Superior temporal gyrus (tissue), 1 donor: ENCODE measurements at regions not wholly inside any gene's neighbourhood (a gene's known extent, or its start where the extent isn't known, plus 50 kb on each side); places are given as distances from the start of the nearest gene placed in this dataset.
A peak's percentile ranks its signal among the peaks of the same experiment; 100 is the strongest.

Experiments
- DNase-seq: peaks from one replicate; pipeline ENCODE4 v3.0.0-alpha.2; 2016; ENCODE audit errors: extremely low spot score

GRCh38 chr2:176601066-176601465 is 331.8 kb downstream of the MTX2 start:
- no peak for DNase-seq

- no peak for DNase-seq
Measured at GRCh38 chr2:176612036-176612435, 342.8 kb downstream of the MTX2 start.

GRCh38 chr2:176612736-176613135 is 343.5 kb downstream of the MTX2 start:
- DNase-seq: no peak

GRCh38 chr2:176613323-176613987 is 344.2 kb downstream of the MTX2 start:
- DNase-seq: peak; percentile 57

- no peak for DNase-seq
Measured at GRCh38 chr2:176614049-176614448, 344.8 kb downstream of the MTX2 start.

- no peak for DNase-seq
Measured at GRCh38 chr2:176614930-176615329, 345.7 kb downstream of the MTX2 start.

- DNase-seq: no peak
Measured at GRCh38 chr2:176619504-176619903, 350.3 kb downstream of the MTX2 start.

- DNase-seq: no peak
Measured at GRCh38 chr2:176621350-176621749, 352.1 kb downstream of the MTX2 start.

- DNase-seq: no peak
Measured at GRCh38 chr2:176622792-176623191, 353.6 kb downstream of the MTX2 start.

GRCh38 chr2:176626796-176627195 is 357.6 kb downstream of the MTX2 start:
- DNase-seq: no peak

GRCh38 chr2:176628438-176628837 is 359.2 kb downstream of the MTX2 start:
- DNase-seq: no peak

GRCh38 chr2:176633754-176634153 is 364.5 kb downstream of the MTX2 start:
- DNase-seq: no peak

- DNase-seq: no peak
Measured at GRCh38 chr2:176636401-176636800, 367.2 kb downstream of the MTX2 start.

- no peak for DNase-seq
Measured at GRCh38 chr2:176637142-176637485, 367.9 kb downstream of the MTX2 start.

- DNase-seq: no peak
Measured at GRCh38 chr2:176637486-176638166, 368.4 kb downstream of the MTX2 start.

GRCh38 chr2:176638167-176639015 is 369.1 kb downstream of the MTX2 start:
- peak; percentile 78 for DNase-seq

GRCh38 chr2:176639016-176639343 is 369.7 kb downstream of the MTX2 start:
- DNase-seq: no peak

GRCh38 chr2:176639671-176640070 is 370.4 kb downstream of the MTX2 start:
- DNase-seq: no peak

- no peak for DNase-seq
Measured at GRCh38 chr2:176641436-176641835, 372.2 kb downstream of the MTX2 start.

- no peak for DNase-seq
Measured at GRCh38 chr2:176642074-176642473, 372.8 kb downstream of the MTX2 start.

GRCh38 chr2:176643646-176644045 is 374.4 kb downstream of the MTX2 start:
- DNase-seq: no peak

- DNase-seq: no peak
Measured at GRCh38 chr2:176645494-176645893, 376.3 kb downstream of the MTX2 start.

- no peak for DNase-seq
Measured at GRCh38 chr2:176646033-176646615, 376.9 kb downstream of the MTX2 start.
